A673 (cell line): ENCODE measurements at regions not wholly inside any gene's neighbourhood (a gene's known extent, or its start where the extent isn't known, plus 50 kb on each side); places are given as distances from the start of the nearest gene placed in this dataset.

ENCODE experiments used
- CTCF ChIP-seq: fragments of 300-800, 200-600 bp; sonication (generic); conservative IDR thresholded peaks from 2 replicates; pipeline ENCODE4 v1.5.1; 2017; ENCODE audit warnings: low read depth, mild to moderate bottlenecking, antibody characterized with exemption, low read length, moderate library complexity, mixed read lengths
- EZH2 ChIP-seq: fragments of 200-600 bp; sonication (generic); IDR thresholded peaks from 2 replicates; pipeline ENCODE4 v1.6.1; 2017; ENCODE audit warnings: borderline replicate concordance, low read depth, mild to moderate bottlenecking, mixed read lengths, antibody characterized with exemption, low read length; ENCODE audit not compliant: poor library complexity, severe bottlenecking

- TF ChIP-seq CTCF (no peak), EZH2 (no peak)
Observed at GRCh38 chr18:56233595-56233994, 404.8 kb downstream of the TXNL1 start.
